ENCODE measurements at regions not wholly inside any gene's neighbourhood (a gene's known extent, or its start where the extent isn't known, plus 50 kb on each side); places are given as distances from the start of the nearest gene placed in this dataset.

GRCh38 chr14:88085736-88086135, 80.8 kb downstream of the GPR65 start:
- ChIA-PET CTCF (no interaction called here), POLR2A (no interaction called here)
- DNase-seq (ENCODE audit: low spot score) (no peak), ATAC-seq (no peak)
- TF ChIP-seq RELA (CRISPR knock-in tag; IDR thresholded peaks at IDR 0.05; ENCODE audit: borderline replicate concordance) (no peak), EMX1 (CRISPR knock-in tag; IDR thresholded peaks at IDR 0.05) (no peak), ZNF396 (CRISPR knock-in tag; IDR thresholded peaks at IDR 0.05; ENCODE audit: borderline replicate concordance) (no peak)
- TF ChIP-seq, protein P1, sequence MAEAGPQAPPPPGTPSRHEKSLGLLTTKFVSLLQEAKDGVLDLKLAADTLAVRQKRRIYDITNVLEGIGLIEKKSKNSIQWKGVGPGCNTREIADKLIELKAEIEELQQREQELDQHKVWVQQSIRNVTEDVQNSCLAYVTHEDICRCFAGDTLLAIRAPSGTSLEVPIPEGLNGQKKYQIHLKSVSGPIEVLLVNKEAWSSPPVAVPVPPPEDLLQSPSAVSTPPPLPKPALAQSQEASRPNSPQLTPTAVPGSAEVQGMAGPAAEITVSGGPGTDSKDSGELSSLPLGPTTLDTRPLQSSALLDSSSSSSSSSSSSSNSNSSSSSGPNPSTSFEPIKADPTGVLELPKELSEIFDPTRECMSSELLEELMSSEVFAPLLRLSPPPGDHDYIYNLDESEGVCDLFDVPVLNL (CRISPR knock-in tag; IDR thresholded peaks at IDR 0.05; ENCODE audit: borderline replicate concordance, low read depth): no peak
- TF ChIP-seq, protein P2, sequence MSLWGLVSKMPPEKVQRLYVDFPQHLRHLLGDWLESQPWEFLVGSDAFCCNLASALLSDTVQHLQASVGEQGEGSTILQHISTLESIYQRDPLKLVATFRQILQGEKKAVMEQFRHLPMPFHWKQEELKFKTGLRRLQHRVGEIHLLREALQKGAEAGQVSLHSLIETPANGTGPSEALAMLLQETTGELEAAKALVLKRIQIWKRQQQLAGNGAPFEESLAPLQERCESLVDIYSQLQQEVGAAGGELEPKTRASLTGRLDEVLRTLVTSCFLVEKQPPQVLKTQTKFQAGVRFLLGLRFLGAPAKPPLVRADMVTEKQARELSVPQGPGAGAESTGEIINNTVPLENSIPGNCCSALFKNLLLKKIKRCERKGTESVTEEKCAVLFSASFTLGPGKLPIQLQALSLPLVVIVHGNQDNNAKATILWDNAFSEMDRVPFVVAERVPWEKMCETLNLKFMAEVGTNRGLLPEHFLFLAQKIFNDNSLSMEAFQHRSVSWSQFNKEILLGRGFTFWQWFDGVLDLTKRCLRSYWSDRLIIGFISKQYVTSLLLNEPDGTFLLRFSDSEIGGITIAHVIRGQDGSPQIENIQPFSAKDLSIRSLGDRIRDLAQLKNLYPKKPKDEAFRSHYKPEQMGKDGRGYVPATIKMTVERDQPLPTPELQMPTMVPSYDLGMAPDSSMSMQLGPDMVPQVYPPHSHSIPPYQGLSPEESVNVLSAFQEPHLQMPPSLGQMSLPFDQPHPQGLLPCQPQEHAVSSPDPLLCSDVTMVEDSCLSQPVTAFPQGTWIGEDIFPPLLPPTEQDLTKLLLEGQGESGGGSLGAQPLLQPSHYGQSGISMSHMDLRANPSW (CRISPR knock-in tag; conservative IDR thresholded peaks at IDR 0.05; ENCODE audit: low read depth): no peak
- H3K27ac Mint-ChIP-seq: no peak overlapping the region
- no peak overlapping the region for H3K4me3 Mint-ChIP-seq
- H3K4me1 Mint-ChIP-seq: no peaks in the 10 kb centered on the region
- H3K36me3 Mint-ChIP-seq: no peaks in the 10 kb centered on the region
- H3K27me3 Mint-ChIP-seq (ENCODE audit: low read depth): no peaks in the 10 kb centered on the region; the same call in 1 of the 2 replicates
- no peaks in the 10 kb centered on the region for H3K9me3 Mint-ChIP-seq

DNA sequence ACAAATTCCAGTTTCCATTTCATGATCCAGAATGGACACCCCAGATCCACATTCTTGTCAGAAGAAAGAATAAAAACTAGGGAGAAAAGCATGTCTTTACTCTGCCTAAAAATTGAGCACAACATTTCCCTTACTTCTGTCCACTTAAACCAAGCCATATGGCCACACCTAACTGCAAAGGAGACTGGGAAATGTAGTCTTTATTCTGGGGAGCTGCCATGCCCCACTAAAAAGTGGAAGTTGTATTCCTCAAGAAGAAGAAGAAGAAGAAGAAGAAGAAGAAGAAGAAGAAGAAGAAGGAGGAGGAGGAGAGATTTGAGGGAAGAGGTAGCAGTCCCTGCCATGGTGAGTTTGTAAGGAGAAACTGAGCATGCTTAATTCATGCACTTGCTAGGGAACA, 84.5 kb downstream of the GPR65 start:
- Mint-ChIP-seq H3K27ac (no peak overlapping the region), H3K36me3 (no peaks in the 10 kb centered on the region), H3K4me3 (no peak overlapping the region), H3K9me3 (no peaks in the 10 kb centered on the region), H3K4me1 (peaks cover 18% of the 10 kb centered on the region), H3K27me3 (ENCODE audit: low read depth) (no peaks in the 10 kb centered on the region)
- TF ChIP-seq ZNF671 (CRISPR knock-in tag; IDR thresholded peaks at IDR 0.05) (no peak), ZBTB43 (CRISPR knock-in tag; IDR thresholded peaks at IDR 0.05) (no peak), ZNF317 (CRISPR knock-in tag; IDR thresholded peaks at IDR 0.05; ENCODE audit: borderline replicate concordance, low read depth) (no peak), SOX15 (CRISPR knock-in tag; IDR thresholded peaks at IDR 0.05) (no peak)
- DNase-seq (ENCODE audit: low spot score): no peak
- no peak; the same call in 1 of the 2 replicates for ATAC-seq
- ChIA-PET POLR2A (no interaction called here), CTCF (no interaction called here)

DNA sequence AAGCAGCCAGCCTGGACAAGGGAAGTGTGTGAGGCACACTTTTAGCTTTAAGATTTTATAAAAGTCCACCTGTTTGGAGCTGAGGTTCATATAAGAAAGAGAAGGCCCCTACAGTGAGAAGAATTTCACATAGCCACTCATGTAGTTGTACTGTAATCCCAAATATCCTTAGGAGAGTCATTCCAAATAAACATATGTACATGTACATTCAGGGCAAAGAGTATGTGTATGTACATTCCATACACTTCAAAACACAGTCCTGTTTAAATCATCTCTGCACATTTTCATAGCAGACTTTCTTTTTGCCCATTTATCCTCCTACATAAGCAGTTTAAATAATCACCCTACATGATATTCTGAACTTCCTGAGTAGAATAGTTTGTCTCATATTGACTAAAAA, 87.6 kb downstream of the GPR65 start:
- CTCF ChIA-PET: interaction anchor here (1.0 kb wide), 1 partner anchor 97 kb away, joined by 3 read pairs; no protein-coding TSS in a partner anchor

More for the DNA sequence above, 87.6 kb downstream of the GPR65 start:
- Mint-ChIP-seq H3K27me3 (ENCODE audit: low read depth) (no peaks in the 10 kb centered on the region), H3K4me1 (peaks cover 24% of the 10 kb centered on the region), H3K36me3 (no peaks in the 10 kb centered on the region), H3K4me3 (no peak overlapping the region), H3K9me3 (no peaks in the 10 kb centered on the region), H3K27ac (no peak overlapping the region)
- no peak for TF ChIP-seq OVOL2 (CRISPR knock-in tag; IDR thresholded peaks at IDR 0.05; ENCODE audit: borderline replicate concordance)
- TF ChIP-seq ZNF121 (CRISPR knock-in tag; IDR thresholded peaks at IDR 0.05): no peak
- no peak for TF ChIP-seq GRHL2 (CRISPR knock-in tag; IDR thresholded peaks at IDR 0.05; ENCODE audit: insufficient replicate concordance, severe bottlenecking)
- no peak for TF ChIP-seq TEAD1 (CRISPR knock-in tag; IDR thresholded peaks at IDR 0.05)
- TF ChIP-seq ZNF232 (CRISPR knock-in tag; IDR thresholded peaks at IDR 0.05): no peak
- TF ChIP-seq TCF7 (CRISPR knock-in tag; IDR thresholded peaks at IDR 0.05; ENCODE audit: low read depth): no peak
- TF ChIP-seq ZNF425 (CRISPR knock-in tag; conservative IDR thresholded peaks at IDR 0.05): no peak
- TF ChIP-seq ARID4B (CRISPR knock-in tag; IDR thresholded peaks at IDR 0.05; ENCODE audit: borderline replicate concordance): no peak
- TF ChIP-seq FOXP1 (CRISPR knock-in tag; IDR thresholded peaks at IDR 0.05; ENCODE audit: borderline replicate concordance): no peak
- DNase-seq (ENCODE audit: low spot score) (no peak), ATAC-seq (no peak)
- POLR2A ChIA-PET: no interaction called here
